Activated CD4-positive, CD25-positive, alpha-beta regulatory T cell treated with anti-CD3 and anti-CD28 coated beads, Interleukin-2, amount 50 U/mL, for 16 hours (primary cell): ENCODE measurements at regions not wholly inside any gene's neighbourhood (a gene's known extent, or its start where the extent isn't known, plus 50 kb on each side); places are given as distances from the start of the nearest gene placed in this dataset.
"Not testable (repeated sequence)": the region's sequence is repeated elsewhere in the genome, so short reads cannot be mapped to it uniquely, and the experiment has no call there.

Source experiments
- DNase-seq: peaks from one replicate; pipeline ENCODE4 v3.0.0-alpha.2; 2020; ENCODE audit warnings: low read depth, low spot score

GRCh38 chr2:125591954-125592353 lies 1064.0 kb upstream of the GYPC start:
- DNase-seq = no peak

GRCh38 chr2:125593036-125593435 lies 1062.9 kb upstream of the GYPC start:
- no peak for DNase-seq

- no peak for DNase-seq
Observed at GRCh38 chr2:125596612-125597011, 1059.3 kb upstream of the GYPC start.

GRCh38 chr2:125615438-125615837 lies 1040.5 kb upstream of the GYPC start:
- DNase-seq = no peak

GRCh38 chr2:125630377-125630776 lies 1025.6 kb upstream of the GYPC start:
- no peak for DNase-seq

- no peak for DNase-seq
Observed at GRCh38 chr2:125634662-125635061, 1021.3 kb upstream of the GYPC start.

- no peak for DNase-seq
Observed at GRCh38 chr2:125638345-125638744, 1017.6 kb upstream of the GYPC start.

GRCh38 chr2:125642032-125642431 lies 1013.9 kb upstream of the GYPC start:
- no peak for DNase-seq

GRCh38 chr2:125643128-125643527 lies 1012.8 kb upstream of the GYPC start:
- DNase-seq = no peak

- no peak for DNase-seq
Observed at GRCh38 chr2:125643585-125643984, 1012.4 kb upstream of the GYPC start.

- no peak for DNase-seq
Observed at GRCh38 chr2:125644257-125644656, 1011.7 kb upstream of the GYPC start.

- no peak for DNase-seq
Observed at GRCh38 chr2:125652280-125652679, 1003.7 kb upstream of the GYPC start.

GRCh38 chr2:125654226-125654625 lies 1001.7 kb upstream of the GYPC start:
- DNase-seq = no peak

- no peak for DNase-seq
Observed at GRCh38 chr2:125656190-125656589, 999.8 kb upstream of the GYPC start.

- no peak for DNase-seq
Observed at GRCh38 chr2:125658583-125658982, 997.4 kb upstream of the GYPC start.

- DNase-seq = not testable (repeated sequence)
Observed at GRCh38 chr2:125660369-125660768, 995.6 kb upstream of the GYPC start.

GRCh38 chr2:125667630-125668029 lies 988.3 kb upstream of the GYPC start:
- no peak for DNase-seq

- no peak for DNase-seq
Observed at GRCh38 chr2:125679903-125680302, 976.1 kb upstream of the GYPC start.

- no peak for DNase-seq
Observed at GRCh38 chr2:125680809-125681208, 975.1 kb upstream of the GYPC start.

GRCh38 chr2:125681576-125681975 lies 974.4 kb upstream of the GYPC start:
- DNase-seq = no peak

GRCh38 chr2:125681976-125682805 lies 973.8 kb upstream of the GYPC start:
- no peak for DNase-seq

GRCh38 chr2:125684256-125684655 lies 971.7 kb upstream of the GYPC start:
- no peak for DNase-seq

- no peak for DNase-seq
Observed at GRCh38 chr2:125684932-125685331, 971.0 kb upstream of the GYPC start.

GRCh38 chr2:125696560-125696959 lies 959.4 kb upstream of the GYPC start:
- no peak for DNase-seq
